ELR (cell line): ENCODE measurements at regions not wholly inside any gene's neighbourhood (a gene's known extent, or its start where the extent isn't known, plus 50 kb on each side); places are given as distances from the start of the nearest gene placed in this dataset.
"Not testable (repeated sequence)": the region's sequence is repeated elsewhere in the genome, so short reads cannot be mapped to it uniquely, and the experiment has no call there.

Source experiments
- DNase-seq: peaks from one replicate; pipeline ENCODE4 v3.0.0-alpha.2; 2015; ENCODE audit warnings: low read depth

DNA sequence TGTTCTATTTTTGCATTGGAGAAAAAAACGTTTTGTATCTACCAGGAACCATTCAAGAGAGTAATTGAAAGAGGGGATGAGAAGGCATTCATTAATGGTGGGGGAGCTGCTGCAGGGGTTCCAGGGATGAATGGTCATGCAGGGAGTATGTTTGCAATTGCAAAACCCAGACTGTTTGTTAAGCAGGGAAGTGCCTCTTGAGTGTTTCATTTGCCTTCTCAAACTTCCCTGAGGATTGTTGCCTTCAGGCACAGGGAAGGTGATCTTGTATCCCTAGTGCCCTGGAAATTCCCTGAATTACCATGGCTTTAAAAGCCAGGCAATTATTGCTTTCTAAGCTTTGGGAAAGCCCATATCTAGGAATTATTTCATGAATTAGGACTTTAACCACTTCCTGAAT, 172.7 kb upstream of the NLGN4Y start:
- DNase-seq: no peak

GRCh38 chrY:14356154-14356553, 168.2 kb upstream of the NLGN4Y start:
- no peak for DNase-seq

DNA sequence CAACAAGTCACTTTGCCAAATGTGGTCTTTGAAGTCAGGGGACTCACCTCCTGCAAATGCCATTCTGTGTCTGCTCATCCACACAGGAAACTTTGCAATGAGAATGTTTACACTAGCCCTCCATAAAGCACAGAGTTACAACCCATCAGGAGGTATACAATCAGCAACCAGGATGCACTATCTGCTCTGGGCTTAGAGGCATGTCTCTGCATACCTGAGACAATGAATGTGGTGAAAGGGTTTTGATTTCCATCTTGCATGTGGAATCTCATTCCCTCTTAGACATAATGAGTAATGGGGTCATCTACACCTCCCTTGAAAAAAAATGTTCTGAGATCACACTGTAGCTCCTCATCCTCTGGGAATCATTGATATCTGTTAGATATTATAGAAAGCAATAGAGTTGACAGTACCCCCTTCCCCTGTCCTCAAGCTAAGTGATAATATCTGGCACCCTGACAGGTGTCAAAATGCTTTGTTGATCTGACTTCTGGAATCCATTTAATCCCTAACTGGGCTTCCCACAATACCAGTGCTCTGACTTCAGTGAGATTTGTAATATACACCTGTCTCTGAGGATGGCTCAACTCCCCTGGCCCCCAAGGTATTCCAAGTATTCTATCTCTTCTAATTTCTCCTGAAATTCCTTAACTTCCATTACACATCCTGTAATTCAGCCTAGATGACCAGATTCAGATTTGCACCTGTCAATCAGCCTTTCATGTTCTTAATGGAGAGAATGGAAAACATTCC, 163.4 kb upstream of the NLGN4Y start:
- DNase-seq: no peak

DNA sequence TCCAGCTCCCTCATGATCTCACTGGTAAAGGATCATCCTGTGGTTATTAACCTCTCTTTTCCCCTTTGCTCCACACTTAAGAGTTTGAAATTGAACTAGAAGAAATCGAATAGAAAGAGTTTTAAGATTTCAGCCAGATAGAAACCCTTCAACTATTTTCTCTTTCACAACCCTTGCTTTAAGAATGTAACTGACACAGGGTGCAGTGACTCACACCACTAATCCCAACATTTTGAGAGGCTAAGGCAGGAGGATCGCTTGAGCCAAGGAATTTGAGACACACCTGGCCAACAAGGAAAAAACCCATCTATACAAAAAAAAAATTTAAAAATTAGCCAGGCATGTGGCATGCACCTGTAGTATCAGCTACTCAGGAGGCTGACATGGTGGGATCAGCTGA, 150.7 kb upstream of the NLGN4Y start:
- no peak for DNase-seq

DNA sequence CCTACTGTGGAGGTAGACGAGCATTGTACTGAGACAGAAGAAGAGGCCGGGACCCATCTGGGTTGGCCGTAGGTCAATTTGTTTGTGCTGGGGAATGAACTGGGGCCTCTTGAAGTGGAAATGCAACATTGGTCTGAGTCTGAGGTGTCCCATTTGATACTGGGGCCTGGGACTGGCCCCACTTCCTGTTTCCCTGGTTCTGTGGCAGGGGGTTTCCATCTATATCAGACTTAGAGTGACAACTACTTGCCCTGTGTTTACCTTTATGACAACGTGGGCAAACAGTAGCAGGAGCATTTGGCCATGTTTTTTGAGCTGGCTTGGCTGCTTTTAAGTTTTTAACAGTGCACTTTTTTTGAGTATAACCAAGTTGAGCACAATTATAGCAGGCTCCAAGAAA, 146.1 kb upstream of the NLGN4Y start:
- no peak for DNase-seq

GRCh38 chrY:14410549-14411030, 113.7 kb upstream of the NLGN4Y start:
- not testable (repeated sequence) for DNase-seq

GRCh38 chrY:14411334-14411733, 113.0 kb upstream of the NLGN4Y start:
- no peak for DNase-seq

DNA sequence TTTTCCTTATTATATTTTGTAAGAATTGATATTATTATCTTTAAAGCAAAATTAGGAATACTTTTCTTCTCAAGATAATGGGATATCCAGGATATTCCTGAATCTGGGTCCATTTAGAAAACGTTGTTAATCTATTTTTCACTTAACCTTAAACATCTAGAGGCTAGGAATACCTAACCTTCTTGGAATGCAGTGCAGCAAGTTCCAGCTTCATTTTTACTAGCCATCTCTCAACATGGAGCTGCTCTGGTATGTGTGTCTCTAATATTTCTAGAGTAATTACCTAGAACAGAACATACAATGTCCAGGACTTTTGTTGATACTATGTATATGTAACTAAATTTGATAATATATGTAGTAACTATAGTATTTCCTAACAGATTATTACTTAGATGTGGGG, 87.8 kb upstream of the NLGN4Y start:
- no peak for DNase-seq

- no peak for DNase-seq
These were observed 86.7 kb upstream of the NLGN4Y start for GRCh38 chrY:14437626-14438025.

DNA sequence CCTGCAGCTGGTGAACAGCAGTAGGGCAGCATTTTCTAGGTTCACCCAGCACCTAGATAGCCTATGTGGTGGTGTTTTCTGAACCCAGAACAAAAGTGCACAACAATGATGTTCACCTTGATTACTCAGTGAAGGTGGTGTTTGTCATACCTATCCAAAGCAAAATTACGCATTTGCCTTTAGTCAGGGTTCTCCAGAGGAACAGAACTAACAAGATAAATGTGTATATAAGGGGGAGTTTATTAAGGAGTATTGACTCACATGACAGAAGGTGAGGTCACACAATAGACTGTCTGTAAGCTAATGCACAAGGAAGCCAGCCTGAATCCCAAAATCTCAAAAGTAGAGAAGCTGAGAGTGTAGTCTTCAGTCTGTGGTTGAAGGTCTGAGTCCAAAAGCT, 85.9 kb upstream of the NLGN4Y start:
- DNase-seq: no peak

GRCh38 chrY:14444550-14444949, 79.8 kb upstream of the NLGN4Y start:
- DNase-seq: no peak

GRCh38 chrY:14468151-14468683, 56.1 kb upstream of the NLGN4Y start:
- DNase-seq: no peak

- DNase-seq: no peak
These were observed 51.9 kb upstream of the NLGN4Y start for GRCh38 chrY:14472421-14472820.

DNA sequence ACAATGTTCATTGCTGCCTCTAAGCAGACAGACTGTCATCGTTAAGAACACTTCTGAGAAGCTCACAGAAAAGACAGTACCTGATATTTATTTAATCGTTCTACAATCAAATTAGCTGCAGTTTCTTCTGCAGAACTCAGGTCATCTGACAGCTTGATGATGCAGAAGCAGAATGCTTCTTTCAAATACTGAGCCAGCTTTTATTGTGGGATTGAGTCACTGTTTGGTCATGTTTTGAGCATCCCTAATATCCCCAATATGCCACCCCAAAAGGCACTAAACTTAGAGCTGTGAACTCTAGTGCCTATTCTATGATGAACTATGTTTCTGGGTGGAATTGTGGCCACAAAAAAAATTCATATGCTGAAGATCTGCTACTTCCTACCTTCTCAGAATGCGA, 51.0 kb upstream of the NLGN4Y start:
- DNase-seq: no peak
